ENCODE measurements at regions not wholly inside any gene's neighbourhood (a gene's known extent, or its start where the extent isn't known, plus 50 kb on each side); places are given as distances from the start of the nearest gene placed in this dataset.

GRCh38 chr6:168941036-168941435 is 312.6 kb downstream of the THBS2 start:
- H3K4me1 ChIP-seq: peaks cover 0 to 4% (median 0%) of the 10 kb centered on the region in 4 donors
- intact Hi-C loops (cut with DNase I; ENCODE audit: low total_unique reads): no loop called here
- no peak overlapping the region for H3K4me3 ChIP-seq
- H3K27ac ChIP-seq: no peak overlapping the region
- DNase-seq: peak in 1 of 2 donors; percentile 34
- whole genome bisulfite sequencing, 5 donors: 41 to 64% (median 58%) methylated on average over 1 to 2 of the region's 2 CpGs
- H3K9me3 ChIP-seq: no peaks in the 10 kb centered on the region
- no peaks in the 10 kb centered on the region for H3K27me3 ChIP-seq
- no peaks in the 10 kb centered on the region for H3K36me3 ChIP-seq
- TF ChIP-seq POLR2AphosphoS5 (IDR thresholded peaks at IDR 0.05): no peak
- TF ChIP-seq CTCF (IDR thresholded peaks at IDR 0.05): no peak

- H3K27ac ChIP-seq: no peak overlapping the region
These were observed 313.9 kb downstream of the THBS2 start for GRCh38 chr6:168939796-168940195.

GRCh38 chr6:168939041-168939440 is 314.6 kb downstream of the THBS2 start:
- intact Hi-C loops (cut with DNase I; ENCODE audit: low total_unique reads): no loop called here
- no peaks in the 10 kb centered on the region for H3K9me3 ChIP-seq
- no peaks in the 10 kb centered on the region for H3K36me3 ChIP-seq
- no peak for TF ChIP-seq EP300 (IDR thresholded peaks at IDR 0.05)
- TF ChIP-seq POLR2AphosphoS5 (IDR thresholded peaks at IDR 0.05): no peak
- TF ChIP-seq POLR2A (IDR thresholded peaks at IDR 0.05): no peak
- no peak for TF ChIP-seq CTCF (IDR thresholded peaks at IDR 0.05)
- no peaks in the 10 kb centered on the region for H3K27me3 ChIP-seq
- no peak overlapping the region for H3K27ac ChIP-seq
- WGBS, 5 donors: 50 to 72% (median 71%) methylated on average over 4 of the region's 4 CpGs
- H3K4me1 ChIP-seq: peaks cover 0 to 4% (median 0%) of the 10 kb centered on the region in 4 donors
- no peak overlapping the region for H3K4me3 ChIP-seq
- DNase-seq: no peak

More at GRCh38 chr6:168939796-168940195, 313.9 kb downstream of the THBS2 start:
- intact Hi-C loops (cut with DNase I; ENCODE audit: low total_unique reads): no loop called here
- H3K4me3 ChIP-seq: no peak overlapping the region
- no peaks in the 10 kb centered on the region for H3K36me3 ChIP-seq
- WGBS, 5 donors: 72 to 82% (median 81%) methylated on average over 13 of the region's 13 CpGs
- H3K9me3 ChIP-seq: no peaks in the 10 kb centered on the region
- no peak for DNase-seq
- peaks cover 0 to 4% (median 0%) of the 10 kb centered on the region in 4 donors for H3K4me1 ChIP-seq
- TF ChIP-seq EP300 (IDR thresholded peaks at IDR 0.05) (no peak), POLR2A (IDR thresholded peaks at IDR 0.05) (no peak), CTCF (IDR thresholded peaks at IDR 0.05) (no peak), POLR2AphosphoS5 (IDR thresholded peaks at IDR 0.05) (no peak)
- no peaks in the 10 kb centered on the region for H3K27me3 ChIP-seq

GRCh38 chr6:168938546-168938945 is 315.1 kb downstream of the THBS2 start:
- H3K27ac ChIP-seq: no peak overlapping the region
- TF ChIP-seq POLR2A (IDR thresholded peaks at IDR 0.05): no peak
- no peak for TF ChIP-seq CTCF (IDR thresholded peaks at IDR 0.05)
- TF ChIP-seq EP300 (IDR thresholded peaks at IDR 0.05): no peak
- no peak for TF ChIP-seq POLR2AphosphoS5 (IDR thresholded peaks at IDR 0.05)
- no peaks in the 10 kb centered on the region for H3K36me3 ChIP-seq
- DNase-seq: no peak
- WGBS, 5 donors: 73 to 83% (median 79%) methylated on average over 12 of the region's 12 CpGs
- H3K9me3 ChIP-seq: no peaks in the 10 kb centered on the region
- H3K4me3 ChIP-seq: no peak overlapping the region
- intact Hi-C loops (cut with DNase I; ENCODE audit: low total_unique reads): no loop called here
- peaks cover 0 to 4% (median 0%) of the 10 kb centered on the region in 4 donors for H3K4me1 ChIP-seq
- no peaks in the 10 kb centered on the region for H3K27me3 ChIP-seq

Measured in stomach (tissue), 8 donors.